ENCODE measurements at regions not wholly inside any gene's neighbourhood (a gene's known extent, or its start where the extent isn't known, plus 50 kb on each side); places are given as distances from the start of the nearest gene placed in this dataset.

GRCh38 chr12:4203772-4204376, 69.7 kb upstream of the CCND2 start:
- TF ChIP-seq CTCF (conservative IDR thresholded peaks at IDR 0.05): no peak
- no peak for TF ChIP-seq ZFX (IDR thresholded peaks at IDR 0.05)

All from C4-2B (cell line).